GM12874 (cell line): ENCODE measurements at regions not wholly inside any gene's neighbourhood (a gene's known extent, or its start where the extent isn't known, plus 50 kb on each side); places are given as distances from the start of the nearest gene placed in this dataset.

Source experiments
- CTCF ChIP-seq: IDR thresholded peaks from 2 replicates; pipeline ENCODE4 v1.5.1; 2011; ENCODE audit warnings: low read depth, mild to moderate bottlenecking, control low read depth, low read length, moderate library complexity; ENCODE audit not compliant: insufficient read depth

GRCh38 chr6:19181211-19181610 lies 656.0 kb upstream of the ID4 start:
- no peak for TF ChIP-seq CTCF

- TF ChIP-seq CTCF, result no peak
Observed at GRCh38 chr6:19193624-19194023, 643.5 kb upstream of the ID4 start.

- TF ChIP-seq CTCF, result no peak
Observed at GRCh38 chr6:19204445-19204844, 632.7 kb upstream of the ID4 start.

GRCh38 chr6:19205076-19205475 lies 632.1 kb upstream of the ID4 start:
- no peak for TF ChIP-seq CTCF

- TF ChIP-seq CTCF, result no peak
Observed at GRCh38 chr6:19209202-19209601, 628.0 kb upstream of the ID4 start.

GRCh38 chr6:19210849-19211590 lies 626.1 kb upstream of the ID4 start:
- TF ChIP-seq CTCF, result peak; percentile 24; the same call in 1 of the 2 replicates

GRCh38 chr6:19214231-19214630 lies 622.9 kb upstream of the ID4 start:
- no peak for TF ChIP-seq CTCF
